ENCODE measurements at regions not wholly inside any gene's neighbourhood (a gene's known extent, or its start where the extent isn't known, plus 50 kb on each side); places are given as distances from the start of the nearest gene placed in this dataset.

DNA sequence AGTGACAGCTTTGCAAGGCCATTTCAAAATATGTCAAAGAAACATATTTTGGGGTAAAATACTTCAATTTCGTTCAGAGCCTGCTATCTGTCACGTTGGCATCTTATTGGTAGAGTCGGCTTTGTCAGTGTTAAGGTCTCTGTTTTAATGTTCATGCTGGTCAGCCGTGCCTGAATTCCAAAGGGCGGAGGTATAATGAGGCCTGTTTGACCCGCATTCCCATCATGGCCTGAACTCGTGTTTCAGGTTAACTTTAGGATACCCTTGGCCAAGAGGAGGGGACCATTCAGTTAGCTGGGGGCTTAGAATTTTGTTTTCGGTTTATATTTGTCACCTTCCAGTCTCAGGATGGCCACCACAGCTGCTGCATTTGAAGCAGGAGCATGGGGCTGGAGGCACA is 236.4 kb downstream of the NFATC2 start:
- no peak overlapping the region for H3K4me3 ChIP-seq (ENCODE audit: low read depth, low read length)
- DNase-seq (ENCODE audit: low read depth), result no peak

DNA sequence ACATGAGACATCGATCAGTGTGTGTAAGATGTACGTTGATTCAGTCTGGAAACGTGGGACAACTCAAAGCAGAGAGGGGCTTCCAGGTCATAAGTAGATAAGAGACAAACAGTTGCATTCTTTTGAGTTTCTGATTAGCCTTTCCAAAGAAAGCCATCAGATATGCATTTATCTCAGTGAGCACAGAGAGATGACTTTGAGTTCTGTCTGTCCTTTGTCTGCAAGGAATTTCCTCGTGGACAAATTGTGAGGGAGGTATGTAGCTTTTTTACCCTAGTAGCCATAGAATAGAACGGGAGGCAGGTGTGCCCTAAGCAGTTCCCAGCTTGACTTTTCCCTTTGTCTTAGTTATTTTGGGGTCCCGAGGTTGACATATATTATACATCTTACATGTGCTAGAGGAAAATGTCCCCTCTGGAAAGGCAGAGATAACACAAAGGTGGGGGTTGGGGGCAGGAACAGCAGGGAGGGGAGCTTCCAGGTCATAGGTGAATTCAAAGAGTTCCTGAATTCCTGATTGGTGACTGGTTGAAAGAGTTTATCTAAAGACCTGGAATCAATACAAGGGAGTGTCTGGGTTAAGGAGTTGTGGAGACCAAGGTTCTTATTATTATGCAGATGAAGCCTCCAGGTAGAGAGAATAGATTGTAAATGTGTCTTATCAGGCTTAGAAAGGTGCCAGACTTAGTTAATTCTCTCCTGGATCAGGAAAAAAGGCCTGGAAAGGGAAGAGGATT is 237.0 kb downstream of the NFATC2 start:
- no peak overlapping the region for H3K4me3 ChIP-seq (ENCODE audit: low read depth, low read length)
- TF ChIP-seq, protein P1, sequence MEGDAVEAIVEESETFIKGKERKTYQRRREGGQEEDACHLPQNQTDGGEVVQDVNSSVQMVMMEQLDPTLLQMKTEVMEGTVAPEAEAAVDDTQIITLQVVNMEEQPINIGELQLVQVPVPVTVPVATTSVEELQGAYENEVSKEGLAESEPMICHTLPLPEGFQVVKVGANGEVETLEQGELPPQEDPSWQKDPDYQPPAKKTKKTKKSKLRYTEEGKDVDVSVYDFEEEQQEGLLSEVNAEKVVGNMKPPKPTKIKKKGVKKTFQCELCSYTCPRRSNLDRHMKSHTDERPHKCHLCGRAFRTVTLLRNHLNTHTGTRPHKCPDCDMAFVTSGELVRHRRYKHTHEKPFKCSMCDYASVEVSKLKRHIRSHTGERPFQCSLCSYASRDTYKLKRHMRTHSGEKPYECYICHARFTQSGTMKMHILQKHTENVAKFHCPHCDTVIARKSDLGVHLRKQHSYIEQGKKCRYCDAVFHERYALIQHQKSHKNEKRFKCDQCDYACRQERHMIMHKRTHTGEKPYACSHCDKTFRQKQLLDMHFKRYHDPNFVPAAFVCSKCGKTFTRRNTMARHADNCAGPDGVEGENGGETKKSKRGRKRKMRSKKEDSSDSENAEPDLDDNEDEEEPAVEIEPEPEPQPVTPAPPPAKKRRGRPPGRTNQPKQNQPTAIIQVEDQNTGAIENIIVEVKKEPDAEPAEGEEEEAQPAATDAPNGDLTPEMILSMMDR (IDR thresholded peaks at IDR 0.05; ENCODE audit: insufficient read depth, low read depth, low read length, missing control alignments), result no peak
- DNase-seq (ENCODE audit: low read depth), result no peak

More for the DNA sequence above, 236.4 kb downstream of the NFATC2 start:
- TF ChIP-seq, protein P1 (IDR thresholded peaks at IDR 0.05; ENCODE audit: insufficient read depth, low read depth, low read length, missing control alignments), result no peak

- H3K4me3 ChIP-seq (ENCODE audit: low read depth, low read length), result no peak overlapping the region
- TF ChIP-seq, protein P1 (IDR thresholded peaks at IDR 0.05; ENCODE audit: insufficient read depth, low read depth, low read length, missing control alignments), result no peak
- no peak for DNase-seq (ENCODE audit: low read depth)
Observed at GRCh38 chr20:51303731-51304670, 238.5 kb downstream of the NFATC2 start.

GRCh38 chr20:51301026-51301425 is 241.5 kb downstream of the NFATC2 start:
- no peak for DNase-seq (ENCODE audit: low read depth)
- no peak overlapping the region for H3K4me3 ChIP-seq (ENCODE audit: low read depth, low read length)
- TF ChIP-seq, protein P1 (IDR thresholded peaks at IDR 0.05; ENCODE audit: insufficient read depth, low read depth, low read length, missing control alignments), result no peak

GRCh38 chr20:51300104-51300503 is 242.4 kb downstream of the NFATC2 start:
- TF ChIP-seq, protein P1 (IDR thresholded peaks at IDR 0.05; ENCODE audit: insufficient read depth, low read depth, low read length, missing control alignments), result no peak

DNA sequence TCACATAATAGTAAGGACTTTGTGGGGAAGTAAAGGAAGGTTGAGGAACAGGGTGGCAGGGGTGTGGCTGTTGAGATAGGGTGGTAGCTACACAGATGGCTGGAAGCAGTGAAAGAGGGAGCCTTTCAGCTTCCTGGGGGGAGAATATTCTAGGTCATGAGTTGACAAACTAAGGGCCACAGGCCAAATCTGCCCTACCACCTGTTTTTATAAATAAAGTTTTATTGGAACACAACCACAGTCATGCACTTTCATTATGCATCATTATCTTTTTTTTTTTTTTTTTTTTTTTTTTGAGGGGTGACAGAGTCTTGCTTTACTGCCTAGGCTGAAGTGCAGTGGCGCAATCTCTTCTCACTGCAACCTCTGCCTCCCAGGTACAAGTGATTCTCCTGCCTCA is 243.1 kb downstream of the NFATC2 start:
- no peak overlapping the region for H3K4me3 ChIP-seq (ENCODE audit: low read depth, low read length)
- TF ChIP-seq, protein P1 (IDR thresholded peaks at IDR 0.05; ENCODE audit: insufficient read depth, low read depth, low read length, missing control alignments), result no peak

More at GRCh38 chr20:51300104-51300503, 242.4 kb downstream of the NFATC2 start:
- H3K4me3 ChIP-seq (ENCODE audit: low read depth, low read length), result no peak overlapping the region
- DNase-seq (ENCODE audit: low read depth), result no peak

More for the DNA sequence above, 243.1 kb downstream of the NFATC2 start:
- no peak for DNase-seq (ENCODE audit: low read depth)

Data from GM12865 (cell line).